ENCODE measurements at regions not wholly inside any gene's neighbourhood (a gene's known extent, or its start where the extent isn't known, plus 50 kb on each side); places are given as distances from the start of the nearest gene placed in this dataset.
A peak's percentile ranks its signal among the peaks of the same experiment; 100 is the strongest.

DNA sequence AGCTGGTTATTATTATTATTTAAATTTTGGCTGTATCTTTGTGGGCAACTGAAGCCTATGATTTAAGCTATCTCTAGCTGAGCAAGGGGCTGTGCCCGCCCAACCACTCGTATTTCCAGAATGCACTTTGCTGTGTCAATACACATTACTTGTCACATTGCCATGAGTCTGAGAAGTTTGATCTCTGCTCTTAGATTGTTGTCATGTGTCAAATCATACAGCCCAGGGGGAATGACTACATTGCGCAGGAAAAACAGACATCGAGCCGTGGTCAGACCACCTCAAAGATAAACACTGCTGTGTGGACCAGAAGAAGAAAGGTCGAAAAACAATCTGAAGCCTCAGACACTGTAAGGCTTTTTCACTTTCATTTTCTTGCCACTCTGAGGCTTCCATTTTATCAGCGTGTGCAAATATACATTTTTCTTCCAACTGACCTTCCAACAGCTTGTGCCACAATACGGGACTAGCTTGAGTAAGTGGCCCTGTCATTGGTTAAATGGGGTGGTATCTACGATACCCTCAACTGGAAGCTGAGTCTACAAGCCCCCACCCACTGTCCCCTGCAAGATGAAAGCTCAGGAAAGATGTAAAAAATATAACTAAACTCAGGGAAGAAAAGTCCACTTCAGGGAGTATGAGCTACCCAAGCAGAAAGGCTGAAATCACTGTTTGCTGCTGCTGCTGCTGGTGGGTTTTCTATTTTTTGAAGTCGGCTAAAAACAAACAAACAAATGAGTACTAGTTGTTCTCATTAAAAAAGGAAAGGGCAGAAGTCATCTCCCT is 603.0 kb downstream of the BNC2 start:
- H3K9ac ChIP-seq (ENCODE audit: low read depth in 1 of 2, low read length in 2 of 2): peak overlapping the region; percentile 47 to 91
- WGBS: 18% methylated on average over 10 of the region's 10 CpGs
- no peak for DNase-seq (ENCODE audit: low spot score)

More for the DNA sequence above, 603.0 kb downstream of the BNC2 start:
- Histone ChIP-seq H3K4me1 (ENCODE audit: control insufficient read depth in 4 of 4, insufficient read depth in 4 of 4, low read length in 3 of 4) (peaks cover 4 to 13% (median 9%) of the 10 kb centered on the region in 4 donors), H3K27me3 (ENCODE audit: control insufficient read depth in 4 of 4, insufficient read depth in 4 of 4, low read length in 3 of 4) (no peaks in the 10 kb centered on the region), H3K36me3 (ENCODE audit: control insufficient read depth in 4 of 4, insufficient read depth in 3 of 4, low read depth in 1 of 4, low read length in 3 of 4) (no peaks in the 10 kb centered on the region), H3K4me3 (ENCODE audit: low read depth in 1 of 3, low read length in 3 of 3) (peak overlapping the region; percentile 43 to 54 (median 47)), H3K27ac (ENCODE audit: low read depth in 1 of 2, low read length in 2 of 2) (peak overlapping the region; percentile 88 to 92), H3K9me3 (ENCODE audit: control insufficient read depth in 4 of 4, low read length in 3 of 4) (no peaks in the 10 kb centered on the region)
- TF ChIP-seq FOXA2 (IDR thresholded peaks at IDR 0.05) (peak; percentile 94), TAF1 (conservative IDR thresholded peaks at IDR 0.05) (peak; percentile 44), YY1 (IDR thresholded peaks at IDR 0.05) (peak; percentile 86), RXRA (IDR thresholded peaks at IDR 0.05) (peak in 1 of 2 donors; percentile 84), SP1 (IDR thresholded peaks at IDR 0.05) (peak; percentile 64), GABPA (IDR thresholded peaks at IDR 0.05 in 1 of 2, conservative IDR thresholded peaks at IDR 0.05 in 1 of 2) (no peak), HNF4A (conservative IDR thresholded peaks at IDR 0.05) (peak; percentile 66 to 83), FOXA1 (IDR thresholded peaks at IDR 0.05) (peak; percentile 84), EGR1 (IDR thresholded peaks at IDR 0.05; ENCODE audit: low read depth in 2 of 2) (peak in 1 of 2 donors; percentile 69), RAD21 (IDR thresholded peaks at IDR 0.05) (peak in 1 of 2 donors; percentile 42), JUND (IDR thresholded peaks at IDR 0.05) (peak; percentile 39 to 83)
- TF ChIP-seq, protein P1, sequence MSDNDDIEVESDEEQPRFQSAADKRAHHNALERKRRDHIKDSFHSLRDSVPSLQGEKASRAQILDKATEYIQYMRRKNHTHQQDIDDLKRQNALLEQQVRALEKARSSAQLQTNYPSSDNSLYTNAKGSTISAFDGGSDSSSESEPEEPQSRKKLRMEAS (IDR thresholded peaks at IDR 0.05): peak; percentile 23
- TF ChIP-seq, protein P2, sequence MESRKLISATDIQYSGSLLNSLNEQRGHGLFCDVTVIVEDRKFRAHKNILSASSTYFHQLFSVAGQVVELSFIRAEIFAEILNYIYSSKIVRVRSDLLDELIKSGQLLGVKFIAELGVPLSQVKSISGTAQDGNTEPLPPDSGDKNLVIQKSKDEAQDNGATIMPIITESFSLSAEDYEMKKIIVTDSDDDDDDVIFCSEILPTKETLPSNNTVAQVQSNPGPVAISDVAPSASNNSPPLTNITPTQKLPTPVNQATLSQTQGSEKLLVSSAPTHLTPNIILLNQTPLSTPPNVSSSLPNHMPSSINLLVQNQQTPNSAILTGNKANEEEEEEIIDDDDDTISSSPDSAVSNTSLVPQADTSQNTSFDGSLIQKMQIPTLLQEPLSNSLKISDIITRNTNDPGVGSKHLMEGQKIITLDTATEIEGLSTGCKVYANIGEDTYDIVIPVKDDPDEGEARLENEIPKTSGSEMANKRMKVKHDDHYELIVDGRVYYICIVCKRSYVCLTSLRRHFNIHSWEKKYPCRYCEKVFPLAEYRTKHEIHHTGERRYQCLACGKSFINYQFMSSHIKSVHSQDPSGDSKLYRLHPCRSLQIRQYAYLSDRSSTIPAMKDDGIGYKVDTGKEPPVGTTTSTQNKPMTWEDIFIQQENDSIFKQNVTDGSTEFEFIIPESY (IDR thresholded peaks at IDR 0.05): peak; percentile 76
- TF ChIP-seq, protein P3, sequence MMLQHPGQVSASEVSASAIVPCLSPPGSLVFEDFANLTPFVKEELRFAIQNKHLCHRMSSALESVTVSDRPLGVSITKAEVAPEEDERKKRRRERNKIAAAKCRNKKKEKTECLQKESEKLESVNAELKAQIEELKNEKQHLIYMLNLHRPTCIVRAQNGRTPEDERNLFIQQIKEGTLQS (IDR thresholded peaks at IDR 0.05): no peak
- TF ChIP-seq, protein P4, sequence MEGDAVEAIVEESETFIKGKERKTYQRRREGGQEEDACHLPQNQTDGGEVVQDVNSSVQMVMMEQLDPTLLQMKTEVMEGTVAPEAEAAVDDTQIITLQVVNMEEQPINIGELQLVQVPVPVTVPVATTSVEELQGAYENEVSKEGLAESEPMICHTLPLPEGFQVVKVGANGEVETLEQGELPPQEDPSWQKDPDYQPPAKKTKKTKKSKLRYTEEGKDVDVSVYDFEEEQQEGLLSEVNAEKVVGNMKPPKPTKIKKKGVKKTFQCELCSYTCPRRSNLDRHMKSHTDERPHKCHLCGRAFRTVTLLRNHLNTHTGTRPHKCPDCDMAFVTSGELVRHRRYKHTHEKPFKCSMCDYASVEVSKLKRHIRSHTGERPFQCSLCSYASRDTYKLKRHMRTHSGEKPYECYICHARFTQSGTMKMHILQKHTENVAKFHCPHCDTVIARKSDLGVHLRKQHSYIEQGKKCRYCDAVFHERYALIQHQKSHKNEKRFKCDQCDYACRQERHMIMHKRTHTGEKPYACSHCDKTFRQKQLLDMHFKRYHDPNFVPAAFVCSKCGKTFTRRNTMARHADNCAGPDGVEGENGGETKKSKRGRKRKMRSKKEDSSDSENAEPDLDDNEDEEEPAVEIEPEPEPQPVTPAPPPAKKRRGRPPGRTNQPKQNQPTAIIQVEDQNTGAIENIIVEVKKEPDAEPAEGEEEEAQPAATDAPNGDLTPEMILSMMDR (IDR thresholded peaks at IDR 0.05; ENCODE audit: low read depth, low read length, missing input control): no peak
- TF ChIP-seq, protein P5, sequence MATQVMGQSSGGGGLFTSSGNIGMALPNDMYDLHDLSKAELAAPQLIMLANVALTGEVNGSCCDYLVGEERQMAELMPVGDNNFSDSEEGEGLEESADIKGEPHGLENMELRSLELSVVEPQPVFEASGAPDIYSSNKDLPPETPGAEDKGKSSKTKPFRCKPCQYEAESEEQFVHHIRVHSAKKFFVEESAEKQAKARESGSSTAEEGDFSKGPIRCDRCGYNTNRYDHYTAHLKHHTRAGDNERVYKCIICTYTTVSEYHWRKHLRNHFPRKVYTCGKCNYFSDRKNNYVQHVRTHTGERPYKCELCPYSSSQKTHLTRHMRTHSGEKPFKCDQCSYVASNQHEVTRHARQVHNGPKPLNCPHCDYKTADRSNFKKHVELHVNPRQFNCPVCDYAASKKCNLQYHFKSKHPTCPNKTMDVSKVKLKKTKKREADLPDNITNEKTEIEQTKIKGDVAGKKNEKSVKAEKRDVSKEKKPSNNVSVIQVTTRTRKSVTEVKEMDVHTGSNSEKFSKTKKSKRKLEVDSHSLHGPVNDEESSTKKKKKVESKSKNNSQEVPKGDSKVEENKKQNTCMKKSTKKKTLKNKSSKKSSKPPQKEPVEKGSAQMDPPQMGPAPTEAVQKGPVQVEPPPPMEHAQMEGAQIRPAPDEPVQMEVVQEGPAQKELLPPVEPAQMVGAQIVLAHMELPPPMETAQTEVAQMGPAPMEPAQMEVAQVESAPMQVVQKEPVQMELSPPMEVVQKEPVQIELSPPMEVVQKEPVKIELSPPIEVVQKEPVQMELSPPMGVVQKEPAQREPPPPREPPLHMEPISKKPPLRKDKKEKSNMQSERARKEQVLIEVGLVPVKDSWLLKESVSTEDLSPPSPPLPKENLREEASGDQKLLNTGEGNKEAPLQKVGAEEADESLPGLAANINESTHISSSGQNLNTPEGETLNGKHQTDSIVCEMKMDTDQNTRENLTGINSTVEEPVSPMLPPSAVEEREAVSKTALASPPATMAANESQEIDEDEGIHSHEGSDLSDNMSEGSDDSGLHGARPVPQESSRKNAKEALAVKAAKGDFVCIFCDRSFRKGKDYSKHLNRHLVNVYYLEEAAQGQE (IDR thresholded peaks at IDR 0.05): peak; percentile 36

Data from liver (tissue), 8 donors.